HG03469 (cell line): ENCODE measurements at regions not wholly inside any gene's neighbourhood (a gene's known extent, or its start where the extent isn't known, plus 50 kb on each side); places are given as distances from the start of the nearest gene placed in this dataset.

Experiments used
- ATAC-seq: cut with Tn5 transposase; IDR thresholded peaks from one replicate; pipeline ENCODE4 v1.9.1; 2021; ENCODE audit warnings: mild to moderate bottlenecking, moderate library complexity, moderate number of reproducible peaks; ENCODE audit not compliant: unreplicated experiment

- ATAC-seq: no peak
These were observed 1071.7 kb upstream of the TENM4 start for GRCh38 chr11:80512491-80512890.

- ATAC-seq: no peak
These were observed 1064.9 kb upstream of the TENM4 start for GRCh38 chr11:80505771-80506170.

- ATAC-seq: no peak
These were observed 1063.2 kb upstream of the TENM4 start for GRCh38 chr11:80503990-80504389.

GRCh38 chr11:80502511-80502910 lies 1061.7 kb upstream of the TENM4 start:
- no peak for ATAC-seq

GRCh38 chr11:80495116-80495515 lies 1054.3 kb upstream of the TENM4 start:
- ATAC-seq: no peak

GRCh38 chr11:80487952-80488351 lies 1047.1 kb upstream of the TENM4 start:
- ATAC-seq: no peak

GRCh38 chr11:80486678-80487077 lies 1045.8 kb upstream of the TENM4 start:
- ATAC-seq: no peak

- no peak for ATAC-seq
These were observed 1036.3 kb upstream of the TENM4 start for GRCh38 chr11:80477178-80477577.

GRCh38 chr11:80473562-80473961 lies 1032.7 kb upstream of the TENM4 start:
- ATAC-seq: peak; percentile 55

- ATAC-seq: no peak
These were observed 1029.0 kb upstream of the TENM4 start for GRCh38 chr11:80469871-80470270.

- ATAC-seq: no peak
These were observed 1025.7 kb upstream of the TENM4 start for GRCh38 chr11:80466570-80466969.

GRCh38 chr11:80462211-80462610 lies 1021.4 kb upstream of the TENM4 start:
- ATAC-seq: no peak

GRCh38 chr11:80458376-80458775 lies 1017.5 kb upstream of the TENM4 start:
- ATAC-seq: no peak

GRCh38 chr11:80457823-80458222 lies 1017.0 kb upstream of the TENM4 start:
- ATAC-seq: no peak

GRCh38 chr11:80455818-80456217 lies 1015.0 kb upstream of the TENM4 start:
- no peak for ATAC-seq

GRCh38 chr11:80451105-80451504 lies 1010.3 kb upstream of the TENM4 start:
- no peak for ATAC-seq

- no peak for ATAC-seq
These were observed 1007.9 kb upstream of the TENM4 start for GRCh38 chr11:80448709-80449108.

- ATAC-seq: no peak
These were observed 1002.3 kb upstream of the TENM4 start for GRCh38 chr11:80443177-80443576.

- ATAC-seq: no peak
These were observed 1001.0 kb upstream of the TENM4 start for GRCh38 chr11:80441821-80442220.

- ATAC-seq: no peak
These were observed 1000.0 kb upstream of the TENM4 start for GRCh38 chr11:80440835-80441234.

GRCh38 chr11:80436547-80436946 lies 995.7 kb upstream of the TENM4 start:
- no peak for ATAC-seq

- no peak for ATAC-seq
These were observed 994.5 kb upstream of the TENM4 start for GRCh38 chr11:80435345-80435744.

GRCh38 chr11:80432057-80432456 lies 991.2 kb upstream of the TENM4 start:
- no peak for ATAC-seq
